SK-N-SH (cell line): ENCODE measurements at regions not wholly inside any gene's neighbourhood (a gene's known extent, or its start where the extent isn't known, plus 50 kb on each side); places are given as distances from the start of the nearest gene placed in this dataset.

ENCODE experiments used
- CTCF ChIP-seq: fragments of 200-600 bp; sonication (generic); IDR thresholded peaks from 2 replicates; pipeline ENCODE4 v1.6.1; 2017; ENCODE audit warnings: antibody characterized with exemption, mild to moderate bottlenecking, moderate library complexity
- POLR2AphosphoS5 ChIP-seq: IDR thresholded peaks from 2 replicates; pipeline ENCODE4 v1.6.1; 2012; ENCODE audit warnings: low read depth, low read length
- SIN3A ChIP-seq: IDR thresholded peaks from 2 replicates; pipeline ENCODE4 v1.6.1; 2012; ENCODE audit warnings: low read depth, mild to moderate bottlenecking, low read length, moderate library complexity, borderline replicate concordance
- USF1 ChIP-seq: IDR thresholded peaks from 2 replicates; pipeline ENCODE4 v1.4.0; 2012; ENCODE audit warnings: low read depth, borderline replicate concordance

- no peak for TF ChIP-seq CTCF
- no peak for TF ChIP-seq POLR2AphosphoS5
- TF ChIP-seq SIN3A: no peak
- TF ChIP-seq USF1: no peak
Observed at GRCh38 chr2:145957929-145958328, 1438.0 kb upstream of the ZEB2 start.
